KMS-11 (cell line): ENCODE measurements at regions not wholly inside any gene's neighbourhood (a gene's known extent, or its start where the extent isn't known, plus 50 kb on each side); places are given as distances from the start of the nearest gene placed in this dataset.
"Not testable (repeated sequence)": the region's sequence is repeated elsewhere in the genome, so short reads cannot be mapped to it uniquely, and the experiment has no call there.

Experiments
- H2AFZ ChIP-seq: fragments of 200-600 bp; sonication (generic); 2 replicates; pipeline ENCODE4 v1.6.1; 2016; ENCODE audit warnings: antibody characterized with exemption, mixed run types, low read depth
- H3K27ac ChIP-seq: fragments of 200-600 bp; sonication (generic); 2 replicates; pipeline ENCODE4 v1.6.1; 2016; ENCODE audit warnings: mild to moderate bottlenecking, mixed run types
- H3K27me3 ChIP-seq: fragments of 200-600 bp; sonication (generic); 2 replicates; pipeline ENCODE4 v1.6.1; 2017; ENCODE audit warnings: mild to moderate bottlenecking, low read depth, mixed run types, moderate library complexity; ENCODE audit not compliant: insufficient read depth
- H3K36me3 ChIP-seq: fragments of 200-600 bp; sonication (generic); 2 replicates; pipeline ENCODE4 v1.6.1; 2017; ENCODE audit warnings: mild to moderate bottlenecking, mixed run types; ENCODE audit not compliant: insufficient read depth
- H3K4me1 ChIP-seq: fragments of 200-600 bp; sonication (generic); 2 replicates; pipeline ENCODE4 v1.6.1; 2016; ENCODE audit warnings: mild to moderate bottlenecking, low read depth, mixed run types; ENCODE audit not compliant: poor library complexity, severe bottlenecking
- H3K4me2 ChIP-seq: fragments of 200-600 bp; sonication (generic); 2 replicates; pipeline ENCODE4 v1.7.0; 2016; ENCODE audit warnings: mild to moderate bottlenecking, mixed run types
- H3K4me3 ChIP-seq: fragments of 200-600 bp; sonication (generic); IDR thresholded peaks from 2 replicates; pipeline ENCODE4 v1.6.1; 2017; ENCODE audit warnings: low read depth, low read length, mixed read lengths; ENCODE audit not compliant: insufficient read depth
- H3K79me2 ChIP-seq: fragments of 200-600 bp; sonication (generic); 2 replicates; pipeline ENCODE4 v1.6.1; 2016; ENCODE audit warnings: low read depth, mixed run types; ENCODE audit not compliant: insufficient read depth
- H3K9ac ChIP-seq: fragments of 200-600 bp; sonication (generic); 2 replicates; pipeline ENCODE4 v1.6.1; 2016; ENCODE audit warnings: mild to moderate bottlenecking, mixed run types
- H4K20me1 ChIP-seq: fragments of 200-600 bp; sonication (generic); 2 replicates; pipeline ENCODE4 v1.6.1; 2016; ENCODE audit warnings: mild to moderate bottlenecking, mixed run types; ENCODE audit not compliant: insufficient read depth
- TF ChIP-seq, protein P1 (sequence below): fragments of 200-600 bp; sonication (generic); conservative IDR thresholded peaks from 2 replicates; pipeline ENCODE4 v1.6.1; 2017; ENCODE audit warnings: low read depth, mild to moderate bottlenecking, antibody characterized with exemption, low read length, moderate library complexity, mixed read lengths

DNA sequence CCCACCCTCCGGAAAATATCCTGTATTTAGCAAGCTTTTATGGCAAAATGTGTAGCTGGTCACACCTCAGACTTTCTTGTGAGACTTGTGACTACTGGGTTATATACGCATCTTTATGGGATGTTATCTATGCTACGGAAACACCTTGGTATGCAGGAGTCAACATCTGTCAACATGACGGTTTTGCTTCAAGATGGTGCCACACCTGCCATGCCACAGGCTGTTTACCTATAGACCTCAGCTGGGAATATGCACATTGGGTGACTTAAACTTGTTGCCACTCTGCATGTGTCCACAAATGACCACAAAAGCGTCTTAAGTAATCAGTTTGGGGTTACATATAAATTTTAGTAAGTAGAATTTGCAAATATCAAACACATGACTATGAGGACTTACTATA, 192.3 kb upstream of the ATP6AP2 start:
- H3K79me2 ChIP-seq: no peaks in the 10 kb centered on the region
- no peak overlapping the region for H3K9ac ChIP-seq
- no peak overlapping the region for H2AFZ ChIP-seq
- no peaks in the 10 kb centered on the region for H3K27me3 ChIP-seq
- no peak overlapping the region for H3K4me2 ChIP-seq
- TF ChIP-seq, protein P1, sequence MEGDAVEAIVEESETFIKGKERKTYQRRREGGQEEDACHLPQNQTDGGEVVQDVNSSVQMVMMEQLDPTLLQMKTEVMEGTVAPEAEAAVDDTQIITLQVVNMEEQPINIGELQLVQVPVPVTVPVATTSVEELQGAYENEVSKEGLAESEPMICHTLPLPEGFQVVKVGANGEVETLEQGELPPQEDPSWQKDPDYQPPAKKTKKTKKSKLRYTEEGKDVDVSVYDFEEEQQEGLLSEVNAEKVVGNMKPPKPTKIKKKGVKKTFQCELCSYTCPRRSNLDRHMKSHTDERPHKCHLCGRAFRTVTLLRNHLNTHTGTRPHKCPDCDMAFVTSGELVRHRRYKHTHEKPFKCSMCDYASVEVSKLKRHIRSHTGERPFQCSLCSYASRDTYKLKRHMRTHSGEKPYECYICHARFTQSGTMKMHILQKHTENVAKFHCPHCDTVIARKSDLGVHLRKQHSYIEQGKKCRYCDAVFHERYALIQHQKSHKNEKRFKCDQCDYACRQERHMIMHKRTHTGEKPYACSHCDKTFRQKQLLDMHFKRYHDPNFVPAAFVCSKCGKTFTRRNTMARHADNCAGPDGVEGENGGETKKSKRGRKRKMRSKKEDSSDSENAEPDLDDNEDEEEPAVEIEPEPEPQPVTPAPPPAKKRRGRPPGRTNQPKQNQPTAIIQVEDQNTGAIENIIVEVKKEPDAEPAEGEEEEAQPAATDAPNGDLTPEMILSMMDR: no peak
- no peak overlapping the region for H3K27ac ChIP-seq
- H3K4me1 ChIP-seq: no peaks in the 10 kb centered on the region
- H4K20me1 ChIP-seq: no peaks in the 10 kb centered on the region
- H3K4me3 ChIP-seq: no peak overlapping the region
- H3K36me3 ChIP-seq: no peaks in the 10 kb centered on the region

DNA sequence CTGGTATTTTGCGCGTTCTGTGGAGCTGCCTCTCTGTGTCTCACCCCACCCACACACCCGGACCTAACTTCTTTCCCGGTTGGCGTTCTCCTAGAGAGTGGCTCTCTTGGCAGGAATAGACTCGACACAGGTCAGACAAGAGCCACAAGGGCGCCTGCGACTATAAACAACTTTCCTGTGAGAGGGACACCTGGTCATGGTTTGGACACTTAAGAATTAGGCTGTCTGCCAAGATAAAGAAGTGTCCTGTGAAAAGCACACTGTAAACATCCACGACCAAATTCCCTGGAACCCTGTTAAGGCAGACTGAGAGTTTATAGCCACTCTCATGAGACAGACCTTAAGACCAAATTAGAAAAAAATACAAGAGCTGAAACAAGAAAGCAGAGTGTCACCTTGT, 192.9 kb upstream of the ATP6AP2 start:
- not testable (repeated sequence) for H3K27ac ChIP-seq, H2AFZ ChIP-seq, H3K36me3 ChIP-seq, H4K20me1 ChIP-seq, H3K4me3 ChIP-seq, H3K4me1 ChIP-seq, H3K9ac ChIP-seq, H3K4me2 ChIP-seq, H3K27me3 ChIP-seq, H3K79me2 ChIP-seq

- not testable (repeated sequence) for H3K4me1 ChIP-seq, H3K4me3 ChIP-seq, H3K27ac ChIP-seq, H2AFZ ChIP-seq, H3K79me2 ChIP-seq, H3K4me2 ChIP-seq, H3K9ac ChIP-seq, H3K27me3 ChIP-seq, H3K36me3 ChIP-seq, H4K20me1 ChIP-seq
Observed at GRCh38 chrX:40387311-40387710, 193.5 kb upstream of the ATP6AP2 start.

GRCh38 chrX:40385682-40386081, 195.1 kb upstream of the ATP6AP2 start:
- TF ChIP-seq, protein P1: no peak
- H3K79me2 ChIP-seq: no peaks in the 10 kb centered on the region
- H2AFZ ChIP-seq: no peak overlapping the region
- H3K36me3 ChIP-seq: no peaks in the 10 kb centered on the region
- H3K27me3 ChIP-seq: no peaks in the 10 kb centered on the region
- no peak overlapping the region for H3K4me3 ChIP-seq
- H4K20me1 ChIP-seq: no peaks in the 10 kb centered on the region
- no peak overlapping the region for H3K27ac ChIP-seq
- H3K9ac ChIP-seq: no peak overlapping the region
- H3K4me2 ChIP-seq: no peak overlapping the region
- H3K4me1 ChIP-seq: no peaks in the 10 kb centered on the region

- Histone ChIP-seq H3K4me2 (no peak overlapping the region), H3K27me3 (no peaks in the 10 kb centered on the region), H3K9ac (no peak overlapping the region), H3K27ac (no peak overlapping the region), H3K79me2 (no peaks in the 10 kb centered on the region), H4K20me1 (no peaks in the 10 kb centered on the region), H2AFZ (no peak overlapping the region), H3K4me3 (no peak overlapping the region), H3K4me1 (no peaks in the 10 kb centered on the region), H3K36me3 (no peaks in the 10 kb centered on the region)
- TF ChIP-seq, protein P1: no peak
Observed at GRCh38 chrX:40385256-40385655, 195.5 kb upstream of the ATP6AP2 start.
